Fibroblast of the aortic adventitia (primary cell): ENCODE measurements at regions not wholly inside any gene's neighbourhood (a gene's known extent, or its start where the extent isn't known, plus 50 kb on each side); places are given as distances from the start of the nearest gene placed in this dataset.
A peak's percentile ranks its signal among the peaks of the same experiment; 100 is the strongest.
"Not testable (repeated sequence)": the region's sequence is repeated elsewhere in the genome, so short reads cannot be mapped to it uniquely, and the experiment has no call there.

ENCODE experiments used
- DNase-seq: peaks from one replicate; pipeline ENCODE4 v3.0.0-alpha.2; 2010; ENCODE audit warnings: low read depth
- H3K4me3 ChIP-seq: 2 replicates; pipeline ENCODE4 v1.5.1; 2011; ENCODE audit warnings: low read depth, mild to moderate bottlenecking, control low read depth, low read length, moderate library complexity
- TF ChIP-seq, protein P1 (sequence below): IDR thresholded peaks from 2 replicates; pipeline ENCODE4 v1.5.1; 2011; ENCODE audit warnings: mild to moderate bottlenecking, low read length, control low read depth, inconsistent platforms; ENCODE audit not compliant: insufficient read depth

DNA sequence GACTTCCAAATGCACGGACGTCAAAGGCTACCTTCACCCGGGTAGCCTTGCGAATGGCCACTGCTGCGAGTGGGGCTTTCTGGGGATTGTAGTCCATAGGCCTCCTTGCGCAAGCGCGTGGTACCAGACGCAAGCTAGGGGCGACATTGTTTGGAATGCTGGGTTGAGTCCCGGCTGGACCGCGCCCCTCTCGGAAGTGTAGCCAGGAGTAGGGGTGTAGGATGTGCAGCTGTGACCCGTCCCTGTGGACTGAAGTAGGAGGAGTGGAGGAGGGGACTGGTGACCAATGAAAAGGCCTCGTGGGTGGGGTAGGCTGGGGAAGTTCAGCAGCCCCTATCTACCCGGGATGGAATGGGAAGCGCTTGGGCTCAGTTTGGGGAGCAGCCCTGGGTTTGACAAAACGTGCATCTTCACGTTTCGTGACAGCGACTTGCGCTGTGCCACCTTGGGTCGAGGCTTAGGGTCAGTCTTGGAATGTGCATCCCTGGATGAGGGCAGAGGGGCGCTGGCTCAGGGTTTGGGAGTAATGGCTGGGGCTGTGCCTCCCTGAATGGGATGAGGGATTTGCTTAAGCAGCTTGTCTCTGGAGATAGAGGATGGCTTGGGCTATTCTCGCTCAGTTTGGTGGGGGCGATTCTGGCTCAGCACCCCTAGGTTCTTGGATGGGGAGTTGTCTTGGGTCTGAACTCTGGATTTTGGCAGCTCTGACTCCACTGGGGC lies 111.8 kb upstream of the GPR39 start:
- H3K4me3 ChIP-seq: peak overlapping the region; percentile 42

DNA sequence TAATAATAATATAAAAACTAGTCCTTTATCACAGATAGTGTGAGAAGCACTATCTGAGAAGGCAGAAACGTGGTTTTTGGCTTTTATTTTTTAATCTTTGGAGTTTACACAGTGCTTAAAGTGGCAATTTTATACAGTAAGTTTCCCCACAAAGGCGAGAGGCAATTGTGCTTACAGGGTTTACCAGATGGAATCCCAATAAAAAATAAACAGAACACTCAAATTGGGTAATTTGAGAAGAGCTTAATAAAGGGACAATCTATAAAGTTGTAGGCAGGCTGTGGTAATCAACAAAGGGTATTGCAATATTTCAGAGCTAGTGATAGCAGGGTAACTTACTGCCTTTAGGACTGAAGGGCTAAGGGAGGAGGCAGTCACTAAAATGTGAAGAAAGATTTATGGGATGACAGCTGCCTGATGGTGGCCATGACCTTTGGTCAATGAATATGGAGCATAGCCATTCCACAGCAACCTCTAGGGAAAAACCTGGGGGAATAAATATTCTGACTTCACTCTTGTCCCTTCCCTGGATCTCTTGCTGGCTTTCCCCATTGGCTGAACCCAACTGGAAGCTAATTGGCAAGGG lies 108.9 kb upstream of the GPR39 start:
- DNase-seq, H3K4me3 ChIP-seq: not testable (repeated sequence)

More for the DNA sequence above, 111.8 kb upstream of the GPR39 start:
- TF ChIP-seq, protein P1, sequence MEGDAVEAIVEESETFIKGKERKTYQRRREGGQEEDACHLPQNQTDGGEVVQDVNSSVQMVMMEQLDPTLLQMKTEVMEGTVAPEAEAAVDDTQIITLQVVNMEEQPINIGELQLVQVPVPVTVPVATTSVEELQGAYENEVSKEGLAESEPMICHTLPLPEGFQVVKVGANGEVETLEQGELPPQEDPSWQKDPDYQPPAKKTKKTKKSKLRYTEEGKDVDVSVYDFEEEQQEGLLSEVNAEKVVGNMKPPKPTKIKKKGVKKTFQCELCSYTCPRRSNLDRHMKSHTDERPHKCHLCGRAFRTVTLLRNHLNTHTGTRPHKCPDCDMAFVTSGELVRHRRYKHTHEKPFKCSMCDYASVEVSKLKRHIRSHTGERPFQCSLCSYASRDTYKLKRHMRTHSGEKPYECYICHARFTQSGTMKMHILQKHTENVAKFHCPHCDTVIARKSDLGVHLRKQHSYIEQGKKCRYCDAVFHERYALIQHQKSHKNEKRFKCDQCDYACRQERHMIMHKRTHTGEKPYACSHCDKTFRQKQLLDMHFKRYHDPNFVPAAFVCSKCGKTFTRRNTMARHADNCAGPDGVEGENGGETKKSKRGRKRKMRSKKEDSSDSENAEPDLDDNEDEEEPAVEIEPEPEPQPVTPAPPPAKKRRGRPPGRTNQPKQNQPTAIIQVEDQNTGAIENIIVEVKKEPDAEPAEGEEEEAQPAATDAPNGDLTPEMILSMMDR: peak; percentile 34
- DNase-seq: peak; percentile 68

DNA sequence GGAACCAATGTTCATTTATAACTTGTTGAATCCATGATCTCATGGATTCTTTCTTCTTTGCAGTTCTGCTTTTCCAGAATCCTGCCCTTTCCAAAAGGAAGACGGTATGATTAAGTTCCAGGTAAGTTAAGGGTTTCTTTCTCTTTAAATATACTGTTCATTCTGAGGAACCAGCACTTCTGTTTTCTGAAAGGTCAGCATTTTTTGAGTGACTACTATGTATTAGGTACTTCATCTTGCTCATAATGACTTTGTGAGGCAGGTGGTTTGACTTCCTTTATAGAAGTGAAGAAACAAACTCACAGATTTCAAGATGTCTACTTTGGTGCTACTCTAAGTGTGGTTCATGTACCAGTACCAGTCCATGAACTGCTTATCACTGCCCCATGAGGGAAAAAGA lies 107.4 kb upstream of the GPR39 start:
- H3K4me3 ChIP-seq, DNase-seq: not testable (repeated sequence)

DNA sequence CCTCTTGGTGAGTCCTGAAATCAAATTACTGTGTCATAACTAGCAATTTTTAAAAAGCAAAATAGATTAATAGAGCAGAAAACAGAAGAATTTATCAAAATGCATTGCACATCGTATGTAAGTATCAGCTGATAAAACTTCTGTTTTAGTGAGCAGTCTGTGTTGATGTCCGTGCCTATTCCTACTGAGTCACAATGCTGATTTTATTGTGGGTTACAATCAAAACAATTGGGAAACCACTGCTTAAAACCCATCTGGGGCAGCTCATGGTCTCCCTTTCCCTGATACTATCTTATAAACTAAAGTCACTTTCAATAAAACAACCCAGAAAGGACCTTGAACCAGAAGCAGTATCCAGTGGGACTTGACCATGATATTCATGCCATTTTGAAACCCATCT lies 101.1 kb upstream of the GPR39 start:
- H3K4me3 ChIP-seq, DNase-seq: not testable (repeated sequence)

DNA sequence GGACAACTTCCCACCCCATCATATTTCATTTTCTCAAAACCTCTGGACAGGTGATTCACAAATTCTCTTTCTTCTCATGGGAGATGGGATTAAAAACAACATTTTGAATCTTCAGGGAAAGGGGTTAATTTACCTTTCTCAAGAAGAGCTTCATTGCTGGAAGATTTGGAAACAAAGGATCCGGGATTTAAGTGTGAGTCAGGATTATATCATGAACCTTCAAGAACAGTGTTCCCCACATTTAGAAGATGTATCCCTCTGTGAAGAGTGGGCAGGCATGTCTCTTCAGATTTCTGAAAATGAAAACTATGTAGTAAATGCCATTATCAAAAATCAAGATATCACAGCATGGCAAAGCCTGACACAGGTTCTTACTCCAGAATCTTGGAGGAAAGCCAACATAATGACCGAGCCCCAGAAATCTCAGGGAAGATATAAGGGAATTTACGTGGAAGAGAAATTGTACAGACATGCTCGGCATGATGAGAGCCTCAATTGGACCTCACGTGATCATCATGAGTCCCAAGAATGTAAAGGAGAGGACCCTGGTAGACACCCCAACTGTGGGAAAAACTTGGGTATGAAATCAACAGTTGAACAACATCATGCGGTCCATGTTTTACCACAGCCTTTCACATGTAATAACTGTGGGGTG lies 99.5 kb upstream of the GPR39 start:
- H3K4me3 ChIP-seq, DNase-seq: not testable (repeated sequence)

DNA sequence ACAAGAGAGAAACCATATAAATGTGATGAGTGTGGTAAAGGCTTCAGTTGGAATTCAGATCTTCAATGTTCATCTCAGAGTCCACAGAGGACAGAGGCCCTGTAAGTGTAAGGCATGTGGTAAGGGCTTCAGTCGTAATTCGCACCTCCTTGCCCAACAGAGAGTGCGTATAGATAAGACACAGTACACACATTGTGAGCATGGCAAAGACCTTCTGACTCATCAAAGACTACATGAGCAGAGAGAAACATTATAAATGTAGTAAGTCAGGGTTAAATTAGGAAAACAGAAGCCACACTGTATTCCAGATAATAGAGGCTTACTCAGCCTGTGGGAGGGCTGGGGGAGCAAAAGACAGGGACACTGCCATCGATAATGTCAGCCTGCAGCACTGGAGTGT lies 98.1 kb upstream of the GPR39 start:
- not testable (repeated sequence) for H3K4me3 ChIP-seq, DNase-seq

DNA sequence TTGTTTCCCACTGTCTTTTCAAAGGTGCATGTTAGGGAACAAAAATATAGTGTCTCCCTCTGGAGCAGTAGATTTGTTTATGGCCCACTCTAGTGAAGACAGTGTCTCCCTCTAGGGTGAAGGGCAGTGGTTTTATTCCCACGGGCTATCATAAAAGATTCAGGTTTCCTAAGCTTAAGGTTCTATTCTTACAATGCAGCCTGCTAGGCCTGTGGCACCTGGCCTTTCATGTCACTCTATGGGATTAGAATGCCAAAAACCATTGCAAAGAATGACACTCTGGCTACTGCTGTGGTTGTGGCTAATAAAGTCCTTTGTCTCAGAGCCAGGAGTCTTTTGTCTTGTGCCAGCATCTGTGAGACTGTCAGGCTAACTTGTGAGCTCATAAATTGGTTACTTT lies 92.6 kb upstream of the GPR39 start:
- DNase-seq, H3K4me3 ChIP-seq: not testable (repeated sequence)

DNA sequence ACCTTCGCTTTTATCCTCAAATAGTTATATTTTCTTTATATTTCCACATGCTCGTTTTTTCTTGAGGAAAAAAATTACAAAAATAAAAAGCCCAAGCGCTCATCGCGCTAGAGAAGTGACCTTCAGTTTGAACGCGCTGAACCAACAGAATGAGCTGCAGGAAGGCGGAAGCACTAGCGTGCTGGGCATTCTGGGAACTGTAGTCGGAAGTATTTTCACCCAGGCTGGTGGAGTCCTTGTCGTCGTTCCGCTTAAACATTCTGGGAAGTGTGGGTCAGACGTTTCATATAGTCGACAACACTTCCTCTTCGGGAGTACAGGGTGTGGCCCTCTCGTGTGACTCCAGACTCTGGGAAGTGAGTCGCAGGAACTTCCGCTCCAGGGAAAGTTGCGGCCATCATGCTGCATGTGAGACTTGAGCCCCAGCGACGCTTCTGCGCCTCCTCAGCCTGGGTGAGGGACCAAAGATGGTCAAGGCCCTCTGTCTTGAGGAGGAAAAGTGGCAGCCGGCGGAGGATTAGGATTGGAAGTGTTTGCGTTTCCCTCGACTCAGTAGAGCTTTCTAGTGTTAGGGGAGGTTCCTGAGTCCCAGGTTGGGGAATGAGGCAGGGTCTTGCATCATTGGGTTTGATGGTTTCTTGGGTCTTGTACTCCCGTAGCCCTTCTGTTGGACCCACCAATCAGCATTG lies 84.1 kb upstream of the GPR39 start:
- H3K4me3 ChIP-seq, DNase-seq: not testable (repeated sequence)

DNA sequence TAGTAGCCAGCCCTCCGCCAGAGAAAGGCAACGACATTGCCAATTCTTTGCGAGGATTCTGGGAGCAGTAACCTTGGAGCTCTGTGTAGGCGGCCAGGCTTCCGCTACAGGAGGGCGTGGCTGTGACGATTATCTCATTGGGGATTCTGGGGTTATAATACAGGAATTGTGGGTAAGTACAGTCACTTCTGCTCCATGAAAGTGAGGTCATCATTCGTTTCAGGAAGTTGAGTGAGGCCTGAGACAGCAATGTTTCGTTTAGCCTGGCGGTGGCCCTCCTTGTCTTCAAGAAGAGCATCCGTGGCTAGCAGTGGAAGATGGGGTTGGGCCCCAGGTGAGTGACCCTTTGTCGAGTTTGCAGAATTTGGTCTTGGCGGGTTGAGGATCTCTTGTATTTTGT lies 79.5 kb upstream of the GPR39 start:
- H3K4me3 ChIP-seq, DNase-seq: not testable (repeated sequence)

DNA sequence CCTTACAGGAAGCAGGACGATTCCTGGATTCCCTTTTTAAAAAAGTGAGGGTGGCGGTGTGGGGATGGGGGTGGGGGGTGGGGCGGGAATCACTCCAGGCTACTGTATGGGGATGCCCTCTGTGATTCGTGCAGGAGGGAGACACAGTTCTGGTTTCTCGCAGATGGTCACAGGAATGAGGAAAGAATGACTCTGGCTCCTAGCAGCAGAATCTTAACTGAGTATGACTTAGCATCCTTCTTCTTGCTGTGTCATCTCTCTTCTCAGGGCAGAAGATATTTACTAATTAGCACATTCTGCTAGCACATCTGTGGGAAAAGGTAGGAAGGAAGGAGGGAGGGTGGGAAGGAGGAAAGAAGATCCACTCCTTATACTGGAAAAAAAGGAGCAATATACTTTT lies 78.8 kb upstream of the GPR39 start:
- DNase-seq, H3K4me3 ChIP-seq: not testable (repeated sequence)

DNA sequence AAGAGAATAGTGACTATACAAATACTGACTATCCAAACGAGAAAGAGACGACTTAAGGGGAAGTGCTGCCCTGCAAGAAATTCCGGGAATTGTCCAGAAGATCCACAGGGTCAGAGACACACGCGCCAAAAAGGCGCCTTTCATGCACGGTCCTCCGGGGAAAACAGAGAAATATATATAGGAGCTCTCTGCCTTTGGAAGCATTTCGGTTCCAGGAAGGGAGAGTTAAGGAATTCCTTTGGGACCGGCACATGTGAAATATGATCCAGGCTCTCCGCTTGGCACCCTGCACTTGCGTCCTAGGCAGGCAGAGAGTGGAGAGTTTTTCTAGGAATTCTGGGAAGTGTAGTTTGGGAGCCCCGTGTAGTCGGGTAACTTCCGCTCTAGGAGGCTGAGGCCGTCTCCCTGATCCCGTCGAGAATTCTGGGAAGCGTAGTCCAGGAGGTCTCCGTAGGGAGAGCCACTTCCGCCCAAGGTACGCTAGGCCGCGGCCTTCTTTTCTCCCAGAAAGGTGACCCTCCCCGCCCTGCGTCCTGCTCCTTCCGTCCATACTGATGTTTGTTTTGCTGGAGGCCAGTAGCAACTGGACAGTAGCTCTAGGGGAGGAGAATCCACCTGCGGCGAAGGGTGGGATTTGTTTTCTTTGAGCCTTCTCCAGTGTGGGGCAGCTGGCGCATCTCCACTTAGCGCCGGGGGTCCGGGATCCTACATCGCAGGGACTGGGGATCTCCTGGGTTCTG lies 69.4 kb upstream of the GPR39 start:
- peak; percentile 83 for DNase-seq
- peak overlapping the region; percentile 68 for H3K4me3 ChIP-seq

DNA sequence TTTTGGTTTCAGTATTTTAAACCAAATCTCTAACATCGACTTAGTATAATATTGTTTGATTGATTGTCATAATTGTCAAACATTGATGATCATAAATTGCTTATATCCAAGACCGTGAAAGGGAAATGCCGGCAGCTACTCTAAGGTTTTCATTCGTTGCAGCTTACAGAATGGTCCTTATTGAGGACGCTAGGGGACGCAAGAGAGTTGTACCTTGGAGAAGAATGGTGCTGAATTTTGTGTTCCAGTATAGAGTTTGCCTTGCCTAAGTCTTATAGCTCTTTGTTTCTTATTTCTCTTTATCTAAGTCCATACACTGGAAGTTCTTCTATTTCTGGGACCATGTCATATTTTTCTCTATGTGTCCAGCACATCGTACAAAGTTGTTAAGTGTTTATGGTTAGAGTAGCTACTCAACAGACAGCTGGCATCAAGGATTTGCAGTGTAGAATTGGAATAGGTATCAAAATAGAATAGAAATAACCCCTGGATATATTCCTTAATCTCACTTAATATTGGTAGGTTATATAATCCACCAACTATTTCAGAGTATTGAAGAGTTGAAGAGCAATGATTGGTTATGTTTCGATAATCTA lies 67.4 kb upstream of the GPR39 start:
- peak; percentile 81 for DNase-seq
- TF ChIP-seq, protein P1: peak; percentile 77

DNA sequence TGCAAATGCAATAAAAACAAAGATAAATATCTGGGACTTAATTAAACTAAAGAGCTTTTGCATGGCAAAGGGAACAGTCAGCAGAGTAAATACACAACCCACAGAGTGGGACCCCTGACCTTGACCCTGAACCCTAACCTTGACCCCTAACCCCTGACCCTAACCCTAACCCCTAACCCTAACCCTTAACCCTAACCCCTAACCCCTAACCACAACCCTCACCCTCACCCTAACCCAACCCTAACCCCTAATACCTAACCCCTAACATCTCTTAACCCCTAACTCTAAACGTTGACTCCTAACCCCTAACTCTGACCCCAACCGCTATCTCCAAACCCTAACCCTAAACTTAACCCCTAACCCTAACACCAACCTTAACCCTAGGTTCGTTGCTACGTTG lies 64.9 kb upstream of the GPR39 start:
- DNase-seq, H3K4me3 ChIP-seq: not testable (repeated sequence)

More for the DNA sequence above, 67.4 kb upstream of the GPR39 start:
- not testable (repeated sequence) for H3K4me3 ChIP-seq

DNA sequence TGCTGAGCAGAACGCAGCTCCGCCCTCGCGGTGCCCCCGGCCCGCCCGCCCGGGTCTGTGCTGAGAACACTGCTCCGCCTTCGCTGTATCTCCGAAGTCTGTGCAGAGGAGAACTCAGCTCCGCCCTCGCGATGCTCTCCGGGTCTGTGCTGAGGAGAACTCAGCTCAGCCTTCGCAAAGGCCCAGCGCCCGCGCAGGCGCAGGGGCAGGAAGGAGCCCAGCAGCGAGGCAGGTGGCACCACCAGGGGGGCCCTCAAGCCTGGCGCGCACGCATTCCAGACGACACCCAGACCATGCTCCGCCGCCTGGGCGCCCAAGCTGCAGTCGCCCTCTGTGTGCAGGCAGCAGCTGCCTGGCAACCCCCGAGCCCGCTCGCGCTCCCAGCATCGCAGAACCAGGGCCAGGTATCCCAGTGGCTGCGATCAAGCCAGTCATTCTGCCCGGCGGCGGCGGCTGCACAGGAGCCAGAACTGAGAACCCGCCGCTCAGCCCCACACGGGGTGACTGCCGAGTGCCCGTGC lies 64.1 kb upstream of the GPR39 start:
- peak overlapping the region; percentile 48 for H3K4me3 ChIP-seq
- DNase-seq: not testable (repeated sequence)

DNA sequence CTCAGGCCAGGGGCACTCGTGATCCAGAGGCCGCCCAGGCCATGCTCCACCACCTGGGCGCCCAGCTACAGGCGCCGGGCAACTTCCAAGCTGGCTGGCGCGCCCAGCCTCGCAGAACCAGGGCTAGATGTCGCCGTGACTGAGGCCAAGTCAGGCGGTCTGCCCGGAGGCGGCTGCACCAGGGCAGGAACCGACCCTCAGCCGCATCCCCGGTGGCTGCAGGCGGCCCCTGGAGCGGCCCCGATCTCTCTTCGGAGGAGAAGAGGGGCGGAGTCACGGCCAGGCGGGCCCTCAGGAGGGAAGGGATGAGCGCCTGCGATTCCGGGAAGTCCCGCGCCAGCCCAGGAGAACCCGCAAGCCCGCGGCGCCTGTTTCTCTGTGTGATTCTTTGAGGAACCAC lies 63.2 kb upstream of the GPR39 start:
- peak overlapping the region; percentile 51 for H3K4me3 ChIP-seq
- not testable (repeated sequence) for DNase-seq
